Amniotic epithelial cell (primary cell): ENCODE measurements at regions not wholly inside any gene's neighbourhood (a gene's known extent, or its start where the extent isn't known, plus 50 kb on each side); places are given as distances from the start of the nearest gene placed in this dataset.
"Not testable (repeated sequence)": the region's sequence is repeated elsewhere in the genome, so short reads cannot be mapped to it uniquely, and the experiment has no call there.

ENCODE experiments used
- DNase-seq: peaks from one replicate; pipeline ENCODE4 v3.0.0-alpha.2; 2010; ENCODE audit warnings: low read depth

DNA sequence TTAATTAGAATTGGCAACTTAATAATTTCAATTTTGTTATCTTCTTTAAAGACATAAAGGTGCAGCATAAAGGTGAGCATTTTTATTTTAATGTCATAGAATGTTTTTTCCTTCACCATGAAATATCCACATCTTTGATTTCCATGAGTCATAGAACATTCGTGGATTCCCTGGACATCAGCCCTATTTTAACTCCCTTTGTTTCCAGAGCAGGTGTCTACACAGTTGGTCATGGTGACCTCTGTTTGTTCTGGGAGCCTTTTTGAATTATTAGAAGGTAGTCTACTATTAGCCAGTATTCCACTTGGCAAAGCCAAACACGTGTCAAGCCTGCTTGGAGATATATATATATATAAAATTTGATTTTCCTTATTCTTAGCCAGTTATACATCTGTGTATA is 572.9 kb downstream of the LTN1 start:
- no peak for DNase-seq

DNA sequence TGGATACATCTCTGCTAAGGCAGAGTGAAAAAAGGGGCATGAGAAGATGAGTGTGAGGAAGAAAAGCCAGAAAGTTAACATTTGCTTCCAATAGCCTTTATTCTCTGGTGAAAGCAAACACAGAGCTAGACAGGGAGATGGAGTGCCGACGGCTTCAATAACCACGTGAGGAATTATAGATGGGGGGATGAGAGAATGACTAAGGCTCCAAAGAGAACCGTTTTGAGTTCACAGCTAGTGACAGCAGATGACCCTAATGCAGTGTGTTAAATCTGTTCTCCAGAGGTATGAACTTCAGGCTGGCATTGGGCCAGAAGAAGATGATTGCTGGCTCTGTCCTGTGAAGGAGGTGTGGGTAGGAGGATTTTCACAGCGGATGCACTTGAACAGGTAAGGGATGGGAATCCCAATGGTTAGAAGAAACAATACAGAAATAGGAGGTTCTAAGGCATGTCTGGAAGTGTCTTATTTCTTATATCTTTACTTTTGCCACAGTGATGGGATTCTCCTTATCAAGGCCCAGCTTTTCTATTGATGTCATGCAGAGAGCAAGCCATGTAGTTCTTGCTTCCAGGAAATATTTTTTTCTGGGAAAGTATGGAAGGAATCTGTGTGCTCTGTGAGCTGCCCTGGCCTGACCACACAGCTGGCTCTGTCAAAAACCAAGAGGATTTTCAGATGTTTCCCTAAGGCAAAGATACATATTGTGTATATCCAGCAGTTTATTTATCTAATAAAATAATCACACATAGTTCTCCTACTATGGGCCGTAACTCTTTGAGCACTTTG is 573.8 kb downstream of the LTN1 start:
- peak; percentile 60 for DNase-seq

DNA sequence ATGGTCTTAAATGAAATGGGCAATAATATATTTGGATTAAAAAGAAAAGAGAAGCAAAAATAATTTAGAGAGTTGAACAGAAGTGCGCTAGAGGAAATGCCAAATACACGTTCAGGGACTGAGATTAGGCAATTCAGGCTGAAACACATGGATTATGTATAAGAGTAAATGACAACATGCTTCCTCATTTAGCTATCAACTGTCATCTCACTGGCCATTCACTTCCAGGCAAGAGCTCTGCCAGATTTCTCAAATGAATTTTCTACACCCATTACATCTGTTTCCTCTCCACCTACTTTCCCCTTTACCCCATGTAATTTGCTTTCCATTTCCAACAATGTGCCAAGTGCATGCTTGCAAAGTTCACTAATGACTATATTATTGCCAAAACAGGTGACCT is 582.4 kb downstream of the LTN1 start:
- no peak for DNase-seq

DNA sequence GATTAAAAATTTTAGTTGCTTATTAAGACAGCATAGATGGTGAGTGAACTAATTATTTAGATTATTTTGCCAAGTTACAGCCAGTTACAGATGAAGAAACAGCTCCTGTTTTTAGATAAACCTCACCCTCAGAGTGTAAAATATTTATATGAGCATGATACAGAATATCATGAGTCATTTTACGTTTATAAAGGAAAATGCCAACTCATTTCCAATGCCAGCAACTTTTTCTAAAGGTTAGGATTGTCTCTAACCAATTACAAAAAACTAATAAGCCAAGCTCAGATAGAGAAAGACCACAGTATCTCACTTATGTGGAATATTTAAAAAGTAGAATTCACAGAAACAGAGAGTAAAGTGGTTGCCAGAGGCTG is 590.1 kb downstream of the LTN1 start:
- DNase-seq: no peak

DNA sequence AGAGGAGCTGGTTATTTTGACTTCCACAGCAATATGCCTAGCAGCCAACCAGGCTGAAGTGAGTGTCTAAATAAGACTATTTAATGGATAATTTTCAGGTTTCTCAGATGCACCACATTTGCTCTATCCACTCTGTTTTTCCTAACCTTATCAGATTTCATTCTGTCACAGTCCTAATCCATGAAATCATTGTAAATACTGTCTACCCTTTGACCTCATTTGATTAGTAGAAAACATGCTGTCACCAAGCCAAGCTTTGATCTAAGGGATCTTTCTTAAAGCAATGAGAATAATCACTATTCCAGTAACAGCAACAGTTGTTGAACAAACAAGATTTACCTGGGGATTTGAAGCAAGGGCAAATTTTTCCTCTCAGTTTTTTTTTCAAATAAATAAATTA is 595.6 kb downstream of the LTN1 start:
- no peak for DNase-seq

DNA sequence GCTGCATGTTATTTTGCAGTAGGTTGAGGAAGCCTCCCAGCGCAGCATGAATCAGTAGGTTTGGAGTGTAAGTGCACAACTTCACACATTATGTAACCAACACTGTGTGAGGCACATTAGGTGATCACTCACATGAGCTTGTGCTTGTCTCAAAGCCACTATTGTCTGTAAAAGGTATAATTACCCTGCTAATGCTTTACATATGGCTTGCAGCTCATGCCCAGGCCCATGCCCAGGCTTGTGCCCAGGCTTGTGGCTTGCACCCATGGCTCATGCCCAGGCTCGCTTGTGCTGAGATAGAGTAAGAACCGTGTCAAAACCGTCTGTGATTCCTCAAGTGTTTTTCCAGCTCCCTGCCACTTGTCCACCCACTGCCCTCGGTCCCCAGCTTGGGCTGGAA is 596.3 kb downstream of the LTN1 start:
- DNase-seq: no peak

DNA sequence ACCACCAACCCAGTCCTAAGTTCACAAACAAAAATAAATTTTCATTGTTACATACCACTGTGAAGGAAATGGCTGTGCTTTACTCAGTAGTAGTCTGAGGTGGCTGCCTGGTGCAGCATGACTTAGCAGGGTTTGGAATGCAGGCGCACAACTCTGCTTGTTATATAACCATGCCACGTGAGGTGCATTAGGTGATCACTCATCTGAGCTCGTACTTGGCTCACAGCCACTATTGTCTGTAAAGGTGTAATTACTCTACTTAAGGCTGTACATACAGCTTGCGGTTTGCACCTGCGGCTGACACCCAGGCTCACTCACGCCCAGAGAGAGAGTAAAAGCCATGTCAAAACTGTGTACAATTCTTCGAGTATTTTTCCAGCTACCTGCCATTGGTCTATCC is 599.4 kb downstream of the LTN1 start:
- DNase-seq: peak; percentile 11

DNA sequence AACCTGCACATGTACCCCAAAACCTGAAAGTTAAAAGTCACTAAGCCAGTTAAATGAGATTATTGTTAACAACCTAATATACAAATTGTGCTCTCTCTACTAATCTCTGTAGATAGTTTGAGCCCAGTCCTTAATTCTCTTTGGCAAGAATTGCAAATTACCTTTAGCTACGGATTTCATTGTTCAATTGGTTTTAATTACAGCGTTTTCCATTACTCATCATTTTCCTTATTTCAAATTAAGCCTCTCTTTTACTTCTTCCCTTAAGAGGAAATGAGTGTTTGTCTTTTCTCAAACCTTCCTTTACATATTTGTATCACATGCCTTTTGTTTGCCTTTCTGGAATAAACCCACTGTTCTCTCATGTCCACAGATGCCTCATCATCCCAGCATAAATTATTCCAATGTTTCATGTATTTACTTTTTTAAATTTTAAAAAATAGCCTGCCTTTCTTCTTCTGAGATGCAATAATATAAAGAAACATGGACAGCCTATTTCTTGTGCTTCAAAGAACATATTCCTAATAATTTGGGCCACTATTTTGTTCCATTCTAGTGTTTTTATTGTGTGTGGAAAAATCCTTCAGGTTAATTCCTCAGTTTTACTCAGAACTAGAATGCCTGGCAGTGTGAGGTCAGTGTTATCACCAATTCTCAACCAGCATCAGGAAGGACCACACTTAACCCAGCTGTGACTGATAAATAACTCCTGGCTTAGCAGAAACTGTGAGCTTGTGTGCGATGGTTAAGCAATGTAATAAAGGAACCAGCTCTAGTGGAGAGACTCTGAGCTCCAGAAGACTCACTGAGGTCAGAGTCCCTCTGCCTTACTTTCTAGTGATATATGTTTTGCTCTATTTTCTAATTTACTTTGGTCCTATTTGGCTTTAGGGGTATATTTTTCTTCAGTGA is 600.5 kb downstream of the LTN1 start:
- peak; percentile 6 for DNase-seq

DNA sequence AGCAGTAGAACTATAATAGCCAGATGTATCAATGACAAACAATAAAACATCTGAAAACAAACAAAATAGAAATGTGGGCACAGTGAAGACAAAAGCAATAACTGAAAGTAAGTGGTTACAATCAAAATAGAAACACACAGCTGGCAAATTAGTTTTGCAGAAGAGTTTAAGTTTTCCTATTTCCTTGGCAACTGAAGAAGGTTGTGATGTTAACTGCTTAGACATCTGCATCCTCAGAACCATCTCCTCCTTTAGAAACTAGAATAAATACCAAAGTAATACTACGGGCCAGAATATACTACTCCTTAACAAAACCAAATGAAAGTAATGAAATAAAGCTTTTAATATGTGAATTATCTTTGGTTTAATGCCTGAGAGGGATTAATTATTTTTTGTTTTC is 605.5 kb downstream of the LTN1 start:
- no peak for DNase-seq

DNA sequence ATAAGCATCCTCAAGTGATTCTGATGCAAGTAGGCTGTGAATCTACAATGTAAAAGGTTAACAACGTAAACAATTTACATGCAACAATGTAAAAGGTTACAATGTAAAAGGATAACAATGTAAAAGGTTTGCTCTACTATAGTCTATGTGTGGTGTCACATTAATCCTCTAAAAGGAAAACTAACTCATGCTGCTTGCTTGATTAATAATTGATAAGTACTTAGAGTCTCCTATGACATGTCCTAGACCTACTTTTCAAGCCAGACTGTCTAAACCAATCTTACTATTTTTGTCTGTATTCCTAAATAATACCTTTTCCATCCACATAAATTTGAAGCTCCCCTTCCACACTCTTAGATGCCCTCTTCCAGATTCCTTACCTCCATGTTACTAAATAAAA is 606.8 kb downstream of the LTN1 start:
- DNase-seq: no peak

DNA sequence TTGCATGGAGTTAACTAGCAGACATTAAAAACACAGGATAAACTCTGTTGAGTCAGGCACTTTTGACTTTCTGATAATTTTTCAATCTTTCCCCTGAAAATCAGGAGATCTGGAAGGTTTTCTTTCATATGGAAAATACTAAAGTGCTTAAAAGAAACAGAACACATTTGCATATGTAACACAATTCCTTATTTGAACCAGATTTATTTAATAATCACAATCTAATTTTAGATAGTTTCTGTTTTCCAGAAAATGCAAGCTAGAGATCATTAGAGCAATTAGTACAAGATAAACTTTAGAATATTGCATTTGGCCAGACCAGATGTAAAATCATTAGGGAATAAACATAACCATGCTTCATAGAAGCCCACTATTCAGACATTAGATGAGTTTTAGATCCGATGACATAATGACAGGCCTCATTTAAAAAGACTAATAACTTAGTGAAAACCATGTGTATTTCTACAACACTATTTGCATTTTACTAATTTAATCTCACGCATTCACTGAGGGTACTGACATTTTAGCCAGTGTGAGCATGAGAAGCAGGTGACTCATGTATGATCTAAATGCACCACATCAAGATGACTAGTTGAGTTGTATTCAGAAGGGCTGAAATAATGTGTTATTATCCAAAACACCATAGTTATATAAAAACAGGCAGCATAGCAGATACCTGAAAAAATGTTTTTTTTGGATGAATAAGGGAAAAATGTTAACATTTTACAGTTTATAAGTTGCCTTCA is 611.5 kb downstream of the LTN1 start:
- DNase-seq: not testable (repeated sequence)

DNA sequence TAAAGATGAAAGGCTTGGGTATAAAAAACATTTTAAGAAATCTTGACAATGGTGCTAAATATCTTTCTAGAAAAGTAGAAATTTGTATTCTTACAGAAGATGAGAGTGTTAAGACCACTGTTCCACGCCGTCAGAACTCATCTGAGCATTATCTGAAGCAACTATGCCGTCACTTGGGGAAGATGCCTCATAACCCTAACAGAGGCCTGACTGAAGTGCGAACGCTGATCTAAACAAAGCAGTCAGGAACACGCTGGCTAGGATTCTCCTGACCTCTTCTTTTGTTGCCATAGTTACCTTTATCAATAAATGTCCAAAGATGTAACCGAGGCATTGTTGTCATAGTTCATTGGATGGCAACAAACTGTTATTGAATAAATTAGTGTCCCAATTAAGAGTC is 612.4 kb downstream of the LTN1 start:
- DNase-seq: no peak

DNA sequence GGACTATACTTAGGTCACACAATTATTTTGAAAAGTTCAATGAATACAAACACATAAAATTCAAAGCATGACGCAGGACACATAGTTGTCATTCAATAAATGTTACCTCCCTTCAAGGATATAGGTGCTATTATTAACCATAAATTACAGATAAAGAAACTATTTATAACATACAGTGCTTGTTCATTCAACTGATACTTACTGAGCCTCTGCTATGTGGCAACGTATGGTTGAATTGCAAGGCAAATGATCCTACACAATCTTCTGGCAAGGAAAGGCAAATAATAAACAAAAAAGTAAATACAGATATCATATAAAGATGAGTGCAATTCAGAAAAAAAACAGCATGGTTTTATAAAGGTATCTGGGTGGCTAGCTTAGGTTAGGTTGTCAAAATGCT is 614.7 kb downstream of the LTN1 start:
- no peak for DNase-seq

DNA sequence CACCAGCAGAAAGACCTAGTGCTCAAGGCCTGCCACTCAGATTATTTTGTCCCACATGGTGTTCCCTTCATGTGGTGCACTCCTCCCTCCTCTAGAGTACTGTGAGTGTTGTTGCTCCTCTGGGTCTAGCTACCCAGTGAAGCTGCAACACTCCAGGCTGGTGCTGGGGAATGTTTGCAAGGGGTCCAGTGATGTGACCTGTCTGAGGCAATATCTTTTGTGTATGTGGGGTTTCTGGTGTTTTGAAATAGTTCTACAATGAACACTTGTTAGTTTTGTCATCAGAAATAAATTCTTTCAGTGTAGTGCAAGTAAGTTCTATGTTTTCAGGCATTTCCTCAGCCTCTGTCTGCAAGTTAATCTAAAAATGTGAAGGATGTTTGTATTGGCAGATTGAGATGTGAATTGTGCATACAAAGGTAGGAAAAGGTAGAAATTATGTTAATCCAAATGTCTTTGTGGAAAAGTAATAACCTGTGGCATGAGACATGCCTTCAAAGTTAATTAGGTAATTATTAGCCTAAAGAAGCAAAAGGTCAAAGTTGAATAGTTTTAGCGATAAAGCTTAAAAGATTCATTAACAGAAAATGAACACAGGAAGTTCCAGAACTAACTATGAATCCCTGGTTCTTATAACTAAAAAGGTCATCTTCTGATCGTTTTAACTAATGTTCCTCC is 616.8 kb downstream of the LTN1 start:
- peak; percentile 38 for DNase-seq

DNA sequence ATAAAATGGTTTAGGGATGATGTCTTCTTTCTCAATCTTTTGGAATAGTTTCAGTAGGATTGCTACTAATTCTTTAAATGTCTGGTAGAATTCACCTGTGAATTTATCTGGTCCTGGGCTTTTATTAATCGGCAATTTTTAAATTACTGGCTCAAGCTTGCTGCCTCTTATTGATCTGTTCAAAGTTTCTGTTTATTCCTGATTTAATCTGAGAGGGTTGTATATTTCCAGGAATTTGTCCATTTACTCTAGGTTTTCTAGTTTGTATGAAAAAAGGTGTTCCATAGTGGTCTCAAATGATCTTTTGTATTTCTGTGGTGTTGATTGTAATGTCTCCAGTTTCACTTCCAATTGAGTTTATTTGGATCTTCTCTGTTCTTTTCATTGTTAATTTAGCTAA is 617.8 kb downstream of the LTN1 start:
- DNase-seq: no peak

DNA sequence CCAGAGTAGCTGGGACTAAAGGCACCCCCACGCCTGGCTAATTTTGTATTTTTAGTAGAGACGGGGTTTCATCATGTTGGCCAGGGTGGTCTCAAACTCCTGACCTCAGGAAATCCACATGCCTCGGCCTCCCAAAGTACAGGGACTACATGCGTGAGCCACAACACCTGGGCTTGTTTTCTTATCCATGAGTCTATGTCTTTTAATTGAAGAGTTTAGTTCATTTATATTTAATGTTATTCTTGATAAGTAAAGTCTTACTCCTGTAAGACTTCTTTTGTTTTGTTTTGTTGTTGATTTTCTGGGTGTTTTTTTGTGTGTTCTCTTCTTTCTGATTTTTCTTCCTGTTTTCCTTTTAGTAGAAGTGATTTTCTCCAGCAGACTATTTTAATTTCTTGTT is 621.0 kb downstream of the LTN1 start:
- no peak for DNase-seq

DNA sequence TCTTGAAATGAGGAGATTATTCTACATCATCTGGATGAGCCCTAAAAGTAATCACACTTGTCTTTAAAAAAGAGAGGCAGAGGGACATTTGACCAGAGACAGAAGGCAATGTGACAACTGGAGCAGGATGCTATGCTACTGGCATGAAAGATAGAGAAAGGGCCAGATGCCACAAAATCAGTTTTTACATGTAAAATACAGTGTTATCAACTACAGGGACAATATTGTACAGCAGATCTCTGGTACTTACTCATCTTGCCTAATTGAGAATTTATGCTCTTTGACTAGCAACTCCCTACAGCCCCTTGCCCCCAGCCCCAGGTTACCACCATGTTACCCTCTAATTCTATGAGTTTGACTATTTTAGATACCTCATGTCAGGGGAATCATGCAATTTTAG is 633.4 kb downstream of the LTN1 start:
- DNase-seq: no peak

DNA sequence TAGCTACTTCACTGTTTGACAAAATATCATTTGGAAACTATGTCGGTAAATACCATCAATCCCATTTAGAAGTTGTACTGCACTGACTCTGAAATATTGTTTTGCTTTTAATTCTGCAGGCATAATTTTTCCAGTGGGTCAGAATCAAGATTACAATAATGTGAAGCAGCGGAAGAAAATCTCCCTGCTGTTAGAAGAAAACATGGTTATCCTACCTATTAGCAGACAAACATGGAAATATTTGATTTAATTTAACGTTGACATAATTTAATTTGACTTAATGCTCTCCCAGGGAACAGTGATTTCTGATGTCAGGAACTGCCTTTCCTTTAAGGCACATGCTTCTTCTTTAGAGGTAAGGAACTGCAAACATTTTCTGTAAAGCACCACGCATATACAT is 634.0 kb downstream of the LTN1 start:
- DNase-seq: no peak

DNA sequence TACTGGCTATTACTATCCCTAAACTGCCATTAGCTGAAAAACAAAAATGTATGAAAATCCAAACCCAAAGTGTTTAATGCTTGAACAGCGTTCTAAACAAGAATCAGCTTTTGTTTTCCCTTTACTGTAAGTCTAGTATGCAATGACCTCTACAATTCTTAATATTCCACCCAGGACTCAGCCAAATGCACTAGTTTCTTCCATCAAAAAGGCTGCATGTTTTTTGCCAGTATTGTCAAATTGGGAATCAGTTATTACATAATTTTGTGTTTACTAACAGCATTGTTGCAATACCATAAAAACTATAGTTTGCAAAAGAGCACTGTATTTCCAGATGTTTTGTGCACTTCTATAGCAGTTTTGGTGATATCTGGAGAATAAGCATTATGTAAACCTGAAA is 634.5 kb downstream of the LTN1 start:
- no peak for DNase-seq

DNA sequence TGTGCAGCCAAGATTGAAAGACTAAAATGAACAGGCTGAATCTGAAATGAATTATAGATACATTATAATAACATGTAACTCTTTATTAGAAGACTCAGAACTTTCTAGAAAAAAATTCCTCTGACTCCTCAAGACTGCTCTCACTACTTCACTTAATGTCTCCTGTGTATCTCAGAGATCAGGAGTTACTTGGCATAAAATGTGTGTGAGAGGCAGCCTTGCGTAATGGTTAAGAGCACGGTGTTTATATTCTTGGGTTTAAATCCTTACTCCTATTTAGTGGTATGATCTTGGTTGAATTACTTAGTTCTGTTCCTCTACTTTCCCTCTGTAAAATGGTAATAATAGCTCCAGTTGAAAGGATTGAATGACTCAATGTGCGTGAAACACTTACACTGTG is 634.9 kb downstream of the LTN1 start:
- DNase-seq: peak; percentile 59

DNA sequence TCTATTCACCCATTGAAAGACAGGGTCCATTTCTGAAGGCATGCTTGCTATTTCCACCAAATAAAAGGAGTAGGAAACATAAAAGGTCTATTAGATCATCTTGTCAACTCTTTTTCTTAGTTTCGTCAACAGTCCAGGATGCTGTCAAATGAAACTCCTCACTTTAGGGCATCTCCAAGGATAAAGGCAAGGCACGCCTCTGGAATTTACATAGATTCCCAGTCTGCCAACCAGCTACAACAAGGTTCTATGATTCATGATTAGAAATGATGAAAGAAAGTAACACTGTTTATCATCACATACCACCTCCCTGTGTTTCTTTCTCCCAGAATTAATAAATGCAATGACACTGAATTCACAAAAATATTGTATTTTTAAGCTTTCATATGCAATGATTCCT is 636.3 kb downstream of the LTN1 start:
- DNase-seq: no peak

DNA sequence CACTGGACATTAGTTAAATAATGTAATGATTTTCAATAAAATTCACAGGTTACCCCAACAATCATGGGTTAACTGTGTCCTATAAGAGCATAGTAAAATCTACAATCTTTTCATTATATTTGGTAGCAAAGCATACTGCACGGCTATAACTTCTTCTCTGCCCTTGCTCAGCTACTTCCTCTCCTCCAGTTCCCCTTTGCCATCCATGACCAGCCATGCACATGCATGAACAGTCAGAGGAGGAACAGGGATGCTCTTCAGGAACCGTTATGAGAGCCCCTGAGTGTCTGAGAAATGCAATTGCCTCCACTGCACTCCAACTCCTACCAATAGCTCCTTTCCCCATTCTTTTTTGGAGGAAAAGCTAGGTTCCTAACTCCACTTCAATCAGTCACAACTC is 646.7 kb downstream of the LTN1 start:
- no peak for DNase-seq
